ENCODE measurements at regions not wholly inside any gene's neighbourhood (a gene's known extent, or its start where the extent isn't known, plus 50 kb on each side); places are given as distances from the start of the nearest gene placed in this dataset.

GRCh38 chr6:91490671-91491301 lies 903.9 kb upstream of the MAP3K7 start:
- Histone ChIP-seq H3K4me3 (ENCODE audit: low read length) (no peak overlapping the region), H2AFZ (ENCODE audit: low read length) (no peak overlapping the region), H3K4me2 (ENCODE audit: low read length) (no peak overlapping the region), H3K9me3 (ENCODE audit: low read length) (no peaks in the 10 kb centered on the region), H3K9ac (ENCODE audit: low read length) (no peak overlapping the region), H3K4me1 (ENCODE audit: insufficient read depth, low read length) (no peaks in the 10 kb centered on the region), H4K20me1 (ENCODE audit: low read length) (no peaks in the 10 kb centered on the region), H3K27ac (ENCODE audit: low read length) (no peak overlapping the region), H3K79me2 (ENCODE audit: low read length) (no peaks in the 10 kb centered on the region), H3F3A (ENCODE audit: low read length, unreplicated experiment) (no peaks in the 10 kb centered on the region), H3K9me2 (replicated peaks; ENCODE audit: low read length) (no peaks in the 10 kb centered on the region), H3K36me3 (ENCODE audit: low read depth, low read length) (no peaks in the 10 kb centered on the region), H3K27me3 (ENCODE audit: low read length) (no peaks in the 10 kb centered on the region)
- no peak for ATAC-seq
- CTCF ChIA-PET: no interaction called here
- TF ChIP-seq EZH2phosphoT487 (IDR thresholded peaks at IDR 0.05; ENCODE audit: borderline replicate concordance, low read length) (no peak), EZH2 (IDR thresholded peaks at IDR 0.05; ENCODE audit: low read length, unreplicated experiment) (no peak), CTCF (conservative IDR thresholded peaks at IDR 0.05; ENCODE audit: low read depth, low read length) (no peak)
- no peak for DNase-seq
- BruUV-seq (replicated peaks): no TSS peak
- POLR2A ChIA-PET (ENCODE audit: unreplicated experiment): no interaction called here
- intact Hi-C loops (cut with micrococcal nuclease): no loop called here

- Histone ChIP-seq H2AFZ (ENCODE audit: low read length) (no peak overlapping the region), H3K79me2 (ENCODE audit: low read length) (no peaks in the 10 kb centered on the region), H3K4me3 (ENCODE audit: low read length) (no peak overlapping the region), H3K9me2 (replicated peaks; ENCODE audit: low read length) (no peaks in the 10 kb centered on the region), H4K20me1 (ENCODE audit: low read length) (no peaks in the 10 kb centered on the region), H3F3A (ENCODE audit: low read length, unreplicated experiment) (no peaks in the 10 kb centered on the region), H3K27me3 (ENCODE audit: low read length) (no peaks in the 10 kb centered on the region), H3K36me3 (ENCODE audit: low read depth, low read length) (no peaks in the 10 kb centered on the region), H3K4me1 (ENCODE audit: insufficient read depth, low read length) (no peaks in the 10 kb centered on the region), H3K9ac (ENCODE audit: low read length) (no peak overlapping the region), H3K27ac (ENCODE audit: low read length) (no peak overlapping the region), H3K4me2 (ENCODE audit: low read length) (no peak overlapping the region), H3K9me3 (ENCODE audit: low read length) (no peaks in the 10 kb centered on the region)
- no peak for DNase-seq
- ChIA-PET CTCF (no interaction called here), POLR2A (ENCODE audit: unreplicated experiment) (no interaction called here)
- intact Hi-C loops (cut with micrococcal nuclease): no loop called here
- no TSS peak for BruUV-seq (replicated peaks)
- no peak for ATAC-seq
- TF ChIP-seq EZH2phosphoT487 (IDR thresholded peaks at IDR 0.05; ENCODE audit: borderline replicate concordance, low read length): no peak
- TF ChIP-seq EZH2 (IDR thresholded peaks at IDR 0.05; ENCODE audit: low read length, unreplicated experiment): no peak
- no peak for TF ChIP-seq CTCF (conservative IDR thresholded peaks at IDR 0.05; ENCODE audit: low read depth, low read length)
Observed at GRCh38 chr6:91487696-91488392, 901.0 kb upstream of the MAP3K7 start.

DNA sequence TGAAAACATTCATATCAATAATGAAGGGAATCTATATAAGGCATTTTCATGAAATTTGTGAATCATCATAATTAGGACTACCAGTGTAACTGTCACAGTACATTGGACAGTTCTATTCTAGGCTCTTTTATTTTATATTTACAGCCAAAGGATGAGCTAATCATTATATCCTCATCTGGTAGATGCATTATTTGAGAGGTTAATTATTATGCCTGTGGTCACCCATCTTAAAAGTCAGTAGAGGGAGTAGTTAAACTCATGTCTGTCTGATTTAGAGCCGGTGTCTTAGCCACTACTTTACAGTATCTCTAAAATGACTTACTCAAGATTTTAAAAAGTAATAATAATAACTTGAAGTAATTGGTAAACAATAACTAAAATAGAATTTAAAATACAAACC lies 899.3 kb upstream of the MAP3K7 start:
- H3K36me3 ChIP-seq (ENCODE audit: low read depth, low read length): no peaks in the 10 kb centered on the region
- DNase-seq: no peak
- no peaks in the 10 kb centered on the region for H4K20me1 ChIP-seq (ENCODE audit: low read length)
- ChIA-PET CTCF (no interaction called here), POLR2A (ENCODE audit: unreplicated experiment) (no interaction called here)
- TF ChIP-seq CTCF (conservative IDR thresholded peaks at IDR 0.05; ENCODE audit: low read depth, low read length) (no peak), EZH2 (IDR thresholded peaks at IDR 0.05; ENCODE audit: low read length, unreplicated experiment) (no peak), EZH2phosphoT487 (IDR thresholded peaks at IDR 0.05; ENCODE audit: borderline replicate concordance, low read length) (no peak)
- no peaks in the 10 kb centered on the region for H3K9me2 ChIP-seq (replicated peaks; ENCODE audit: low read length)
- no peak overlapping the region for H3K27ac ChIP-seq (ENCODE audit: low read length)
- ATAC-seq: no peak
- no peak overlapping the region for H3K4me3 ChIP-seq (ENCODE audit: low read length)
- H3F3A ChIP-seq (ENCODE audit: low read length, unreplicated experiment): no peaks in the 10 kb centered on the region
- no peak overlapping the region for H3K4me2 ChIP-seq (ENCODE audit: low read length)
- no TSS peak for BruUV-seq (replicated peaks)
- no peak overlapping the region for H3K9ac ChIP-seq (ENCODE audit: low read length)
- no peaks in the 10 kb centered on the region for H3K27me3 ChIP-seq (ENCODE audit: low read length)
- H3K4me1 ChIP-seq (ENCODE audit: insufficient read depth, low read length): no peaks in the 10 kb centered on the region
- H2AFZ ChIP-seq (ENCODE audit: low read length): no peak overlapping the region
- no peaks in the 10 kb centered on the region for H3K9me3 ChIP-seq (ENCODE audit: low read length)
- intact Hi-C loops (cut with micrococcal nuclease): no loop called here
- no peaks in the 10 kb centered on the region for H3K79me2 ChIP-seq (ENCODE audit: low read length)

Measured in PC-3 (cell line).